Kidney epithelial cell (primary cell): ENCODE measurements at regions not wholly inside any gene's neighbourhood (a gene's known extent, or its start where the extent isn't known, plus 50 kb on each side); places are given as distances from the start of the nearest gene placed in this dataset.

Experiments
- DNase-seq: peaks from one replicate; pipeline ENCODE4 v3.0.0-alpha.2; 2010; ENCODE audit warnings: low read depth
- H3K27me3 ChIP-seq: 2 replicates; pipeline ENCODE4 v1.6.0; 2011; ENCODE audit warnings: low read length; ENCODE audit not compliant: control insufficient read depth, insufficient read depth
- H3K36me3 ChIP-seq: 2 replicates; pipeline ENCODE4 v1.5.1; 2011; ENCODE audit warnings: low read length; ENCODE audit not compliant: control insufficient read depth, insufficient read depth
- H3K4me3 ChIP-seq: 2 replicates; pipeline ENCODE4 v1.5.1; 2011; ENCODE audit warnings: low read depth, mild to moderate bottlenecking, control low read depth, low read length
- TF ChIP-seq, protein P1 (sequence below): IDR thresholded peaks from 2 replicates; pipeline ENCODE4 v1.5.1; 2011; ENCODE audit warnings: mild to moderate bottlenecking, moderate library complexity, low read length, control low read depth, inconsistent platforms; ENCODE audit not compliant: insufficient read depth, poor library complexity, severe bottlenecking

GRCh38 chr2:212628586-212628985 is 90.0 kb upstream of the ERBB4 start:
- H3K36me3 ChIP-seq = no peaks in the 10 kb centered on the region
- DNase-seq = no peak
- no peaks in the 10 kb centered on the region for H3K27me3 ChIP-seq
- TF ChIP-seq, protein P1, sequence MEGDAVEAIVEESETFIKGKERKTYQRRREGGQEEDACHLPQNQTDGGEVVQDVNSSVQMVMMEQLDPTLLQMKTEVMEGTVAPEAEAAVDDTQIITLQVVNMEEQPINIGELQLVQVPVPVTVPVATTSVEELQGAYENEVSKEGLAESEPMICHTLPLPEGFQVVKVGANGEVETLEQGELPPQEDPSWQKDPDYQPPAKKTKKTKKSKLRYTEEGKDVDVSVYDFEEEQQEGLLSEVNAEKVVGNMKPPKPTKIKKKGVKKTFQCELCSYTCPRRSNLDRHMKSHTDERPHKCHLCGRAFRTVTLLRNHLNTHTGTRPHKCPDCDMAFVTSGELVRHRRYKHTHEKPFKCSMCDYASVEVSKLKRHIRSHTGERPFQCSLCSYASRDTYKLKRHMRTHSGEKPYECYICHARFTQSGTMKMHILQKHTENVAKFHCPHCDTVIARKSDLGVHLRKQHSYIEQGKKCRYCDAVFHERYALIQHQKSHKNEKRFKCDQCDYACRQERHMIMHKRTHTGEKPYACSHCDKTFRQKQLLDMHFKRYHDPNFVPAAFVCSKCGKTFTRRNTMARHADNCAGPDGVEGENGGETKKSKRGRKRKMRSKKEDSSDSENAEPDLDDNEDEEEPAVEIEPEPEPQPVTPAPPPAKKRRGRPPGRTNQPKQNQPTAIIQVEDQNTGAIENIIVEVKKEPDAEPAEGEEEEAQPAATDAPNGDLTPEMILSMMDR = no peak
- H3K4me3 ChIP-seq = no peak overlapping the region

DNA sequence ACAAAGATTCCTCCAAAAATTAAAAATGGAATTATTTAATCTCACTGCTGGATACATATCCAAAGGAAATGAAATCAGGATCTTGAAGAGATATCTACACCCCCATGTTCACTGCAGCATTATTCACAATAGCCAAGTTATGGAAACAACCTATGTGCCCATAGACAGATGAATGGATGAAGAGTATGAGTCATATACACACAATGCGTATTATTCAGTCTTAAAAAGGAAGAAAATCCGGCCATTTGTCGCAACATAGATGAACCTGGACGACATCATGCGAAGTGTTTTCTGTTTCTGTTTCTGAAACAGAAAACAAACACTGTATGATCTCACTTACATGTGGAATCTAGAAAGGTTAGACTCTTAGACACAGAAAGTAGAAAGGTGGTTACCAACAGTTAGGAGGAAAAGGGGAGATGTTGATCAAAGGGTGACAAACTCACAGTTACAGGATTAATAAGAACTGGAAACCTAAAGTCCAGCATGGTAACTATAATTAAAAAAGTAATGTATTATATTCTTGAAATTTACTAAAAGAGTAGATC is 87.8 kb upstream of the ERBB4 start:
- Histone ChIP-seq H3K4me3 (no peak overlapping the region), H3K27me3 (no peaks in the 10 kb centered on the region), H3K36me3 (no peaks in the 10 kb centered on the region)
- DNase-seq = no peak
- TF ChIP-seq, protein P1 = no peak

GRCh38 chr2:212619954-212620353 is 81.4 kb upstream of the ERBB4 start:
- TF ChIP-seq, protein P1 = no peak
- no peaks in the 10 kb centered on the region for H3K36me3 ChIP-seq
- no peak for DNase-seq
- H3K4me3 ChIP-seq = no peak overlapping the region
- no peaks in the 10 kb centered on the region for H3K27me3 ChIP-seq

- TF ChIP-seq, protein P1 = no peak
- DNase-seq = no peak
- H3K4me3 ChIP-seq = no peak overlapping the region
- H3K36me3 ChIP-seq = no peaks in the 10 kb centered on the region
- no peaks in the 10 kb centered on the region for H3K27me3 ChIP-seq
Measured at GRCh38 chr2:212618636-212619035, 80.0 kb upstream of the ERBB4 start.

GRCh38 chr2:212610872-212611425 is 72.3 kb upstream of the ERBB4 start:
- TF ChIP-seq, protein P1 = no peak
- Histone ChIP-seq H3K27me3 (no peaks in the 10 kb centered on the region), H3K36me3 (no peaks in the 10 kb centered on the region), H3K4me3 (no peak overlapping the region)
- DNase-seq = no peak

DNA sequence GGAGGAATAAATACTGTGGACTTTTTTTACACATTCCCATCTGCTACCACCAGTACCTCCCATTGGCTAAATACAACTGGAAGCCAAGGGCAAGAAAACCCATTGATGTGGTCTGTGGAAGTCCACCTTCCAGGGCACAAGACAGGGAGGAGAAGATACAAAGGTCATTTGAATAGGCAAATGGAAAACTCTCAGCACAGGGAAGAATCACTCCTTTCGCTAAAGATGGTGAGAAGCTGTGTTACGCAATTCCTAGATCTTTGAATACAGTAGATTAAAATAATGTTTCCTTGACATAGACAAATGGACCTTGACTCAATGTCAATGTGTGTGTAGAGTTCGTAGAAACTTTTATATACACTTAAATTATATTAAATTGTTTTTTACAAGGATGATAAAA is 70.9 kb upstream of the ERBB4 start:
- Histone ChIP-seq H3K4me3 (no peak overlapping the region), H3K36me3 (no peaks in the 10 kb centered on the region), H3K27me3 (no peaks in the 10 kb centered on the region)
- no peak for DNase-seq
- TF ChIP-seq, protein P1 = no peak
